ENCODE measurements at regions not wholly inside any gene's neighbourhood (a gene's known extent, or its start where the extent isn't known, plus 50 kb on each side); places are given as distances from the start of the nearest gene placed in this dataset.

DNA sequence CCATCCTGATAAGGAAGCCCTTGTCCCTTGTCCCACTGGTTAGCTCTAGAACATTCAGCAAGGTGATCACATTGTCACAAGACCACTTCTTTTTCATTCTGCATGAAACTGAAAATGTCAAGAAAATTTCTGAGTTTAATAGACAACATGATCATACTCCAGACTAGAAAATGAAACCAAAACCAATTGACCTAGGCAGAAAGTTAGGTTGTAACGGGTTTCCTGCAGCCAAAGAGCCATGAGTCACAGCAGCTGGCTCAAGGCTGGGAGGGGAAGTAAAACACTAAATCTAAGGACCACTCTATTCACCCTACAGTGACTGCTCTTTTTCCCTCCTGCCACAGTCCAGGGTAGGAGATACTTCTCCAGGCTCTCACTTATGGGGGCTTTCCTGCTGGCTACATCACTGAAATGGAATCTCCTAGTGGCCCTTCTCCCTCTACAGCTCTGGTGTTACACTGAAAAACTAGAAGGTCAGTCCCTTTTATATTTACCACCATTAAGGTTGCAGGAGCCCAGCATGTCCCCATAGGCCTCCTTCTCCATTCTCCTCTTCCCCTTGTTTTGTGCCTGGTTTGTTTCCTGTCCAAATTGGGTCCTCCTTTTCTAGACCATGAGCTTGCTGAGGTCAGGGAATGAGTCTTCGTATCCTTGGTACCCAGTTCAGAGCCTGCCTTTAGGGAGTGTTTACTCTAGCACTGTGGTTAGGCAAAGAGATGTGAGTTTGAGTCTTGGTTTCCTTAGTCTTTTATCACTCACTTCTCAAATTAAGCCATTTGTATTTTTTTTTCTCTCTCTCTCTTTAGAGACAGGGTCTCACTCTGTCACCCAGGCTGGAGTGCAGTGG is 236.5 kb upstream of the JUN start (continued):
- TF ChIP-seq, protein P1, sequence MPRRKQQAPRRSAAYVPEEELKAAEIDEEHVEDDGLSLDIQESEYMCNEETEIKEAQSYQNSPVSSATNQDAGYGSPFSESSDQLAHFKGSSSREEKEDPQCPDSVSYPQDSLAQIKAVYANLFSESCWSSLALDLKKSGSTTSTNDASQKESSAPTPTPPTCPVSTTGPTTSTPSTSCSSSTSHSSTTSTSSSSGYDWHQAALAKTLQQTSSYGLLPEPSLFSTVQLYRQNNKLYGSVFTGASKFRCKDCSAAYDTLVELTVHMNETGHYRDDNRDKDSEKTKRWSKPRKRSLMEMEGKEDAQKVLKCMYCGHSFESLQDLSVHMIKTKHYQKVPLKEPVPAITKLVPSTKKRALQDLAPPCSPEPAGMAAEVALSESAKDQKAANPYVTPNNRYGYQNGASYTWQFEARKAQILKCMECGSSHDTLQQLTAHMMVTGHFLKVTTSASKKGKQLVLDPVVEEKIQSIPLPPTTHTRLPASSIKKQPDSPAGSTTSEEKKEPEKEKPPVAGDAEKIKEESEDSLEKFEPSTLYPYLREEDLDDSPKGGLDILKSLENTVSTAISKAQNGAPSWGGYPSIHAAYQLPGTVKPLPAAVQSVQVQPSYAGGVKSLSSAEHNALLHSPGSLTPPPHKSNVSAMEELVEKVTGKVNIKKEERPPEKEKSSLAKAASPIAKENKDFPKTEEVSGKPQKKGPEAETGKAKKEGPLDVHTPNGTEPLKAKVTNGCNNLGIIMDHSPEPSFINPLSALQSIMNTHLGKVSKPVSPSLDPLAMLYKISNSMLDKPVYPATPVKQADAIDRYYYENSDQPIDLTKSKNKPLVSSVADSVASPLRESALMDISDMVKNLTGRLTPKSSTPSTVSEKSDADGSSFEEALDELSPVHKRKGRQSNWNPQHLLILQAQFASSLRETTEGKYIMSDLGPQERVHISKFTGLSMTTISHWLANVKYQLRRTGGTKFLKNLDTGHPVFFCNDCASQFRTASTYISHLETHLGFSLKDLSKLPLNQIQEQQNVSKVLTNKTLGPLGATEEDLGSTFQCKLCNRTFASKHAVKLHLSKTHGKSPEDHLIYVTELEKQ (CRISPR knock-in tag; IDR thresholded peaks at IDR 0.05), result no peak
- TF ChIP-seq, protein P2, sequence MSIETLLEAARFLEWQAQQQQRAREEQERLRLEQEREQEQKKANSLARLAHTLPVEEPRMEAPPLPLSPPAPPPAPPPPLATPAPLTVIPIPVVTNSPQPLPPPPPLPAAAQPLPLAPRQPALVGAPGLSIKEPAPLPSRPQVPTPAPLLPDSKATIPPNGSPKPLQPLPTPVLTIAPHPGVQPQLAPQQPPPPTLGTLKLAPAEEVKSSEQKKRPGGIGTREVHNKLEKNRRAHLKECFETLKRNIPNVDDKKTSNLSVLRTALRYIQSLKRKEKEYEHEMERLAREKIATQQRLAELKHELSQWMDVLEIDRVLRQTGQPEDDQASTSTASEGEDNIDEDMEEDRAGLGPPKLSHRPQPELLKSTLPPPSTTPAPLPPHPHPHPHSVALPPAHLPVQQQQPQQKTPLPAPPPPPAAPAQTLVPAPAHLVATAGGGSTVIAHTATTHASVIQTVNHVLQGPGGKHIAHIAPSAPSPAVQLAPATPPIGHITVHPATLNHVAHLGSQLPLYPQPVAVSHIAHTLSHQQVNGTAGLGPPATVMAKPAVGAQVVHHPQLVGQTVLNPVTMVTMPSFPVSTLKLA (conservative IDR thresholded peaks at IDR 0.05), result 0 out of 4 replicates have a peak, but pooled peaks of 1 of the 2 experiments have one; percentile 17
- TF ChIP-seq, protein P3, sequence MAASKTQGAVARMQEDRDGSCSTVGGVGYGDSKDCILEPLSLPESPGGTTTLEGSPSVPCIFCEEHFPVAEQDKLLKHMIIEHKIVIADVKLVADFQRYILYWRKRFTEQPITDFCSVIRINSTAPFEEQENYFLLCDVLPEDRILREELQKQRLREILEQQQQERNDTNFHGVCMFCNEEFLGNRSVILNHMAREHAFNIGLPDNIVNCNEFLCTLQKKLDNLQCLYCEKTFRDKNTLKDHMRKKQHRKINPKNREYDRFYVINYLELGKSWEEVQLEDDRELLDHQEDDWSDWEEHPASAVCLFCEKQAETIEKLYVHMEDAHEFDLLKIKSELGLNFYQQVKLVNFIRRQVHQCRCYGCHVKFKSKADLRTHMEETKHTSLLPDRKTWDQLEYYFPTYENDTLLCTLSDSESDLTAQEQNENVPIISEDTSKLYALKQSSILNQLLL (CRISPR knock-in tag; IDR thresholded peaks at IDR 0.05; ENCODE audit: borderline replicate concordance), result no peak
- TF ChIP-seq, protein P4, sequence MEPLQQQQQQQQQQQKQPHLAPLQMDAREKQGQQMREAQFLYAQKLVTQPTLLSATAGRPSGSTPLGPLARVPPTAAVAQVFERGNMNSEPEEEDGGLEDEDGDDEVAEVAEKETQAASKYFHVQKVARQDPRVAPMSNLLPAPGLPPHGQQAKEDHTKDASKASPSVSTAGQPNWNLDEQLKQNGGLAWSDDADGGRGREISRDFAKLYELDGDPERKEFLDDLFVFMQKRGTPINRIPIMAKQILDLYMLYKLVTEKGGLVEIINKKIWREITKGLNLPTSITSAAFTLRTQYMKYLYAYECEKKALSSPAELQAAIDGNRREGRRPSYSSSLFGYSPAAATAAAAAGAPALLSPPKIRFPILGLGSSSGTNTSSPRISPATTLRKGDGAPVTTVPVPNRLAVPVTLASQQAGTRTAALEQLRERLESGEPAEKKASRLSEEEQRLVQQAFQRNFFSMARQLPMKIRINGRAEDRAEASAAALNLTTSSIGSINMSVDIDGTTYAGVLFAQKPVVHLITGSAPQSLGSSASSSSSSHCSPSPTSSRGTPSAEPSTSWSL (CRISPR knock-in tag; IDR thresholded peaks at IDR 0.05; ENCODE audit: borderline replicate concordance), result no peak
- TF ChIP-seq MAFF (IDR thresholded peaks at IDR 0.05; ENCODE audit: low read length), result no peak
- TF ChIP-seq KLF16 (IDR thresholded peaks at IDR 0.05), result no peak
- TF ChIP-seq, protein P5, sequence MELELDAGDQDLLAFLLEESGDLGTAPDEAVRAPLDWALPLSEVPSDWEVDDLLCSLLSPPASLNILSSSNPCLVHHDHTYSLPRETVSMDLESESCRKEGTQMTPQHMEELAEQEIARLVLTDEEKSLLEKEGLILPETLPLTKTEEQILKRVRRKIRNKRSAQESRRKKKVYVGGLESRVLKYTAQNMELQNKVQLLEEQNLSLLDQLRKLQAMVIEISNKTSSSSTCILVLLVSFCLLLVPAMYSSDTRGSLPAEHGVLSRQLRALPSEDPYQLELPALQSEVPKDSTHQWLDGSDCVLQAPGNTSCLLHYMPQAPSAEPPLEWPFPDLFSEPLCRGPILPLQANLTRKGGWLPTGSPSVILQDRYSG (tag; conservative IDR thresholded peaks at IDR 0.05; ENCODE audit: low read depth), result 0 out of 2 replicates have a peak, but pooled peaks have one; percentile 55
- TF ChIP-seq POU5F1 (IDR thresholded peaks at IDR 0.05; ENCODE audit: borderline replicate concordance, low read depth, low read length, partially characterized antibody), result no peak
- TF ChIP-seq SRF (CRISPR knock-in tag; IDR thresholded peaks at IDR 0.05), result no peak
- no peak for TF ChIP-seq CCAR2 (IDR thresholded peaks at IDR 0.05; ENCODE audit: low read depth, low read length)
- no peak for TF ChIP-seq ZNF165 (CRISPR knock-in tag; IDR thresholded peaks at IDR 0.05; ENCODE audit: borderline replicate concordance)
- TF ChIP-seq ZNF589 (CRISPR knock-in tag; IDR thresholded peaks at IDR 0.05; ENCODE audit: low read depth), result peak; percentile 66; the same call in 1 of the 2 replicates
- no peak for TF ChIP-seq ZNF263 (CRISPR knock-in tag; IDR thresholded peaks at IDR 0.05; ENCODE audit: borderline replicate concordance)
- no peak for TF ChIP-seq ZNF76 (CRISPR knock-in tag; IDR thresholded peaks at IDR 0.05; ENCODE audit: borderline replicate concordance)
- no peak for TF ChIP-seq POLR2B (IDR thresholded peaks at IDR 0.05; ENCODE audit: low read depth, partially characterized antibody)
- 0 out of 2 replicates have a peak, but pooled peaks have one; percentile 36 for TF ChIP-seq MAFK (IDR thresholded peaks at IDR 0.05; ENCODE audit: low read length)
